ENCODE measurements at regions not wholly inside any gene's neighbourhood (a gene's known extent, or its start where the extent isn't known, plus 50 kb on each side); places are given as distances from the start of the nearest gene placed in this dataset.
"Not testable (repeated sequence)": the region's sequence is repeated elsewhere in the genome, so short reads cannot be mapped to it uniquely, and the experiment has no call there.

DNA sequence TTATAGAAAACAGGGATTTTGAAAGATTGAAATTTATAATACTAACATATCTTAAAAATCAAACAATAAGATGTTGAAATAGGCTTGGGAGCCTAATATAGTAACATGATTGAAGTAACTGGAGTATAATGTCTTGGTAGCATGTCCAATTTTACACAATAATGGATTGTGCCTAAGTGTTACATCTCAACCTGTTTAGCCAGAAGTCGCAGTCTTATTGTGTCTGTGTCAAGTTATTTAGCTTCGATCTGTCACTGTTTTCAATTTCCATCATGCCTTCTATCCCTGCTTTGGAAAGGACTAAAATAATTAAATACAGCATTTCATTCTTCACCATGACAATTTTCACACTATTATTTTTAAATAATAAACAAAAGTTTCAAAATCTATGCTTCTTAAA lies 1352.2 kb downstream of the SI start:
- H3K4me1 ChIP-seq (ENCODE audit: low read depth) = no peaks in the 10 kb centered on the region
- peaks cover 6% of the 10 kb centered on the region for H3K9me3 ChIP-seq
- no peak overlapping the region for H3K4me3 ChIP-seq
- DNase-seq (no peak), ATAC-seq (no peak)
- intact Hi-C loops (cut with DNase I, micrococcal nuclease) = no loop called here
- TF ChIP-seq, protein P1, sequence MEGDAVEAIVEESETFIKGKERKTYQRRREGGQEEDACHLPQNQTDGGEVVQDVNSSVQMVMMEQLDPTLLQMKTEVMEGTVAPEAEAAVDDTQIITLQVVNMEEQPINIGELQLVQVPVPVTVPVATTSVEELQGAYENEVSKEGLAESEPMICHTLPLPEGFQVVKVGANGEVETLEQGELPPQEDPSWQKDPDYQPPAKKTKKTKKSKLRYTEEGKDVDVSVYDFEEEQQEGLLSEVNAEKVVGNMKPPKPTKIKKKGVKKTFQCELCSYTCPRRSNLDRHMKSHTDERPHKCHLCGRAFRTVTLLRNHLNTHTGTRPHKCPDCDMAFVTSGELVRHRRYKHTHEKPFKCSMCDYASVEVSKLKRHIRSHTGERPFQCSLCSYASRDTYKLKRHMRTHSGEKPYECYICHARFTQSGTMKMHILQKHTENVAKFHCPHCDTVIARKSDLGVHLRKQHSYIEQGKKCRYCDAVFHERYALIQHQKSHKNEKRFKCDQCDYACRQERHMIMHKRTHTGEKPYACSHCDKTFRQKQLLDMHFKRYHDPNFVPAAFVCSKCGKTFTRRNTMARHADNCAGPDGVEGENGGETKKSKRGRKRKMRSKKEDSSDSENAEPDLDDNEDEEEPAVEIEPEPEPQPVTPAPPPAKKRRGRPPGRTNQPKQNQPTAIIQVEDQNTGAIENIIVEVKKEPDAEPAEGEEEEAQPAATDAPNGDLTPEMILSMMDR (IDR thresholded peaks at IDR 0.05) = no peak
- no peaks in the 10 kb centered on the region for H3K36me3 ChIP-seq (ENCODE audit: low read depth)

DNA sequence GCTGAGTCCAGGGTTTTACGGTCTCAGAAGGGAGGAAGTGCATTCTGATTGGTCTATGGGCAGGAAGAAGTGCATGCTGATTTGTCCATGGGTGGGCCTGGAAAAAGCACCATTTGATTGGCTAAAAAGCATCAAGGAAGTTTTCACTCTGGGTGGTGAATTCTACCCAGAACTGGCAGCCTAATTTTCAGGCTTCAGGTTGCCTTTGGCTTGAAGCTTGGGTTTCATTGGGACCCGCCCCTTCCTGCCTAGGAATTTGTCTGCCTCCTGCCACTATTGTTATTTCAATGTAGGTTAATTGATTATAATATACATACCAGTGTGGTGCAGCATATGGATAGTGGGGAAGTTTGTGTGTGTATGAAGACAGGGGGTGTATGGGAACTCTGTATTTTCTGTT lies 1355.9 kb downstream of the SI start:
- Histone ChIP-seq H3K9me3 (peaks cover 6% of the 10 kb centered on the region), H3K4me3 (no peak overlapping the region), H3K4me1 (ENCODE audit: low read depth) (no peaks in the 10 kb centered on the region), H3K36me3 (ENCODE audit: low read depth) (no peaks in the 10 kb centered on the region)
- DNase-seq = no peak
- no peak for ATAC-seq
- intact Hi-C loops (cut with DNase I, micrococcal nuclease) = no loop called here
- TF ChIP-seq, protein P1 (IDR thresholded peaks at IDR 0.05) = no peak

DNA sequence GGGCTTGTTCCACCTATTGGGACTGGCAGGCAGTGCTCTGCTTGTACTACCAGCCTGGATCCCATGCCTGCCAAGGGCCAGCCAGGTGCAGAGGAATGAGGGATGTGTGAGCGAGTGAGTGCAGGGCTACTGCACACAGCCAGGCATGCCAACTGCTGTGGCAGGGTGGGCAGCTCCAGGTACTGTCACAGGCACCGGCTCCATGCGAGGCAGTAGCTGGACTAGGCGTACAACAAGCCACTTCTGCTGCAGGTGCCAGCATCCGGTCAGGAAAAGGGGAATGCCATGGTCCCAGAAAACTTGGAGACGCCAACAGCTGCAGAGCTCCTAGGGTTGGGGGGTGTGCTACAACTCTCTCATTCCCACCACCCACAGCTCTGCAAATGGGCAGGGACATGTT lies 1356.7 kb downstream of the SI start:
- Histone ChIP-seq H3K4me3 (no peak overlapping the region), H3K4me1 (ENCODE audit: low read depth) (no peaks in the 10 kb centered on the region), H3K36me3 (ENCODE audit: low read depth) (no peaks in the 10 kb centered on the region), H3K9me3 (peaks cover 6% of the 10 kb centered on the region)
- TF ChIP-seq, protein P1 (IDR thresholded peaks at IDR 0.05) = no peak
- DNase-seq (no peak), ATAC-seq (no peak)
- intact Hi-C loops (cut with DNase I, micrococcal nuclease) = no loop called here

DNA sequence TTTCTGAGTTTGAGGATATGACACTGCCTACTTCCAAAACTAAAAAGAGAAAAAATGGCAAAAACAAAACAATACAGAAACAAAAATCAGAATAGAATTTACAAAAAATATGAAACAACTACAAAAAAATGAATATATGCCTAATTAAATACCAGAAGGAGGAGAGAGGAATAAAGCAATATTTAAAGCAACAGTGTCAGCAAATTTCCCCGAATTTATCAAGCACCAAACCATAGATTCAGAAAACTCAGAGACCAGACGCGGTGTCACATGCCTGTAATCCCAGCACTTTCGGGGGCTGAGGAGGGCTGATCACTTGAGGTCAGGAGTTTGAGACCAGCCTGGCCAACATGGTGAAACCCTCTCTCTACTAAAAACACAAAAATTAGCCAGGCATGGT lies 1360.9 kb downstream of the SI start:
- no peak for DNase-seq
- TF ChIP-seq, protein P1 (IDR thresholded peaks at IDR 0.05) = no peak
- no peak for ATAC-seq
- no peaks in the 10 kb centered on the region for H3K4me1 ChIP-seq (ENCODE audit: low read depth)
- H3K9me3 ChIP-seq = peaks cover 6% of the 10 kb centered on the region
- no peaks in the 10 kb centered on the region for H3K36me3 ChIP-seq (ENCODE audit: low read depth)
- no peak overlapping the region for H3K4me3 ChIP-seq
- intact Hi-C loops (cut with DNase I, micrococcal nuclease) = no loop called here

DNA sequence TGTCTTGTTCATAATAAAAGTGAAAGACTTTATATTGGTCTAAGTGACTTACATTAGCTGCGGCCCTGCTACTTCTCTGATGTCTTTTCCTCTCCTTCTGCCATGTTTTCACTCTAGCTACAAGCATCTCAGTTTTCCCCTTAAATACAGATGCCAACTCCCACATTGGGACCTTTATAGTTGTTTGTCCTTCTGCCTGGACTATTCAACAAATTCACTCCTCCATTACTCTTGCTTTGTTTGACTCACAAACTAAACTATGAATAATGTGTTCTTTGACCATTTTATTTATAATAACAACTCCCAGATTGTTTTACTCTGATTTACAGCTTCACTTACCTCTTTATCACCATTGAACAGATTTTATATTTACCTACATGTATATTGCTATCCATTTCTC lies 1369.9 kb downstream of the SI start:
- intact Hi-C loops (cut with DNase I, micrococcal nuclease) = no loop called here
- Histone ChIP-seq H3K36me3 (ENCODE audit: low read depth) (no peaks in the 10 kb centered on the region), H3K4me3 (no peak overlapping the region), H3K9me3 (no peaks in the 10 kb centered on the region), H3K4me1 (ENCODE audit: low read depth) (no peaks in the 10 kb centered on the region)
- TF ChIP-seq, protein P1 (IDR thresholded peaks at IDR 0.05) = no peak
- ATAC-seq (no peak), DNase-seq (no peak)

DNA sequence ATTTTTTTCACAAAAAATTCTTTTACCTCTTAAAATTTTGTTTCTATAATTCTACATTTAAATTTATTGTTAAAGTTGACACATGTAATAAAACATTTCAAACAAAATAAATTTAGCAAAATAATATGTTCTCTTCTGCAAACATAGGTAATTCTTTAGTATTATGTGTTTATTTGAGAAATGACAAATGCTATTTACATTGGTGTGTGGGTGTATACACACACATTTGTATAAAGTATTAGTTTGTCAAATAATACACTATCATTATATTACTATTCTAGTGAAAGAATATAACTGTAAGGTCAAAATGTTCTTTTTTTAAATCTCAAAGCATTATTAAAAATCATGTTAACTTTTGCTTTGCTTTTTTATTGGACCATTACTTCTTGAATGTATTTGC lies 1370.6 kb downstream of the SI start:
- no peaks in the 10 kb centered on the region for H3K36me3 ChIP-seq (ENCODE audit: low read depth)
- TF ChIP-seq, protein P1 (IDR thresholded peaks at IDR 0.05) = no peak
- ATAC-seq = no peak

DNA sequence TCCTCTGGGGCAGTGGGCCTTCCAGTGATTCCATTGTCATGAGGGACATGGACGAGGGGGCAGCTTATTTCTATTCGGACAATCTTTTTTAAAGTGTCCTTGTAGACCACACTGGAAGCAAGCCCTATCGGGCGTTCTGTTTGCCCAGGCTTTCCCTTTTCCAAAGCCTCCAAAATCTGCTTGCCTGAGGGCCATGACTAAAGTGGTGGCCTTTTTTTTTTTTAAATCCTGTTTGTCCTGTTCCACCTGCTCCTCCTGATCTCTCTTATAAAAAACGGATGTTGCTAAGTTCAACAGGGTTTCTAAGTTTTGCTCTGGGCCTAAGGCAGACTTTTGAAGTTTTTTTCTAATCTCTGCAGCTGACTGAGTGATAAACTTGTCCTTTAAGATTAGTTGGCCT lies 1380.1 kb downstream of the SI start:
- H3K9me3 ChIP-seq, ATAC-seq: not testable (repeated sequence)

More for the DNA sequence above, 1370.6 kb downstream of the SI start:
- no peaks in the 10 kb centered on the region for H3K4me1 ChIP-seq (ENCODE audit: low read depth)
- no peak for DNase-seq
- no peak overlapping the region for H3K4me3 ChIP-seq
- intact Hi-C loops (cut with DNase I, micrococcal nuclease) = no loop called here
- H3K9me3 ChIP-seq = no peaks in the 10 kb centered on the region

More for the DNA sequence above, 1380.1 kb downstream of the SI start:
- intact Hi-C loops (cut with DNase I, micrococcal nuclease); H3K4me1 ChIP-seq (ENCODE audit: low read depth); DNase-seq; H3K36me3 ChIP-seq (ENCODE audit: low read depth); H3K4me3 ChIP-seq: not testable (repeated sequence)
